HG02884 (cell line): ENCODE measurements at regions not wholly inside any gene's neighbourhood (a gene's known extent, or its start where the extent isn't known, plus 50 kb on each side); places are given as distances from the start of the nearest gene placed in this dataset.
"Not testable (repeated sequence)": the region's sequence is repeated elsewhere in the genome, so short reads cannot be mapped to it uniquely, and the experiment has no call there.

Experiments used
- ATAC-seq: cut with Tn5 transposase; IDR thresholded peaks from one replicate; pipeline ENCODE4 v1.9.1; 2021; ENCODE audit warnings: mild to moderate bottlenecking, moderate library complexity; ENCODE audit not compliant: unreplicated experiment

DNA sequence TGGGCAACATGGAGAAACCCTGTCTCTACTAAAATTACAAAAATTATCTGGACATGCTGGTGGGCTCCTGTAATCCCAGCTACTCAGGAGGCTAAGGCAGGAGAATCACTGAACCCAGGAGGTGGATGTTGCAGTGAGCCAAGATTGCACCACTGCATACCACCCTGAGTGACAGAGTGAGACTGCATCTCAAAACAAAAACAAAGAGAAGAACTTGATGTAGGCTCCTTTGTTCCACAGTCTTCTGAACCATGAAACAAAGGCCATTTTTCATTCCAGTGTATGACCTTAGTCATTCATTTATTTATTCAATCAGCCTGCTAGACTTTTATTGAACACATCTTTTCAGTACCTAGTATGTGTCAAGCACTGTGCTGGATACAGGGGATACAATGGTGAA is 369.6 kb downstream of the FAT3 start:
- ATAC-seq, result no peak

DNA sequence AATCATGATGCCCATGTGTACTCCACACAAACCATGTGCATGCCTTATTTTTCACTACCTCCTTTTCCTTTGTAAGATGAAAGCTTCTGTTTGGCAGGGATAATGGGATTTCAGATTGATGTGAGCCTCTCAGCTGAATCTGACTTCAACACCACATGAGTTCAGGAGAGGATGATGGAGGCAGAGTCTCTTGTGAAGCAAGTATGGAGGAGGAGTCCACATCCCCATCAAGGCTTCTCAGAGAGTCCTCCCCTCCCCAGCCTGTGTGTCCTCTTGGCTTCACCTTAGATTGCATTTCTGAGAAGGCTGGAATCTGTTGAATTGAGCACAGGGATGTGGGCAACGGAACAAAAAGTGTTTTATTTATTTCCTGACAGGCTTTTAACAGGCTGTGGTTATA is 370.4 kb downstream of the FAT3 start:
- no peak for ATAC-seq

DNA sequence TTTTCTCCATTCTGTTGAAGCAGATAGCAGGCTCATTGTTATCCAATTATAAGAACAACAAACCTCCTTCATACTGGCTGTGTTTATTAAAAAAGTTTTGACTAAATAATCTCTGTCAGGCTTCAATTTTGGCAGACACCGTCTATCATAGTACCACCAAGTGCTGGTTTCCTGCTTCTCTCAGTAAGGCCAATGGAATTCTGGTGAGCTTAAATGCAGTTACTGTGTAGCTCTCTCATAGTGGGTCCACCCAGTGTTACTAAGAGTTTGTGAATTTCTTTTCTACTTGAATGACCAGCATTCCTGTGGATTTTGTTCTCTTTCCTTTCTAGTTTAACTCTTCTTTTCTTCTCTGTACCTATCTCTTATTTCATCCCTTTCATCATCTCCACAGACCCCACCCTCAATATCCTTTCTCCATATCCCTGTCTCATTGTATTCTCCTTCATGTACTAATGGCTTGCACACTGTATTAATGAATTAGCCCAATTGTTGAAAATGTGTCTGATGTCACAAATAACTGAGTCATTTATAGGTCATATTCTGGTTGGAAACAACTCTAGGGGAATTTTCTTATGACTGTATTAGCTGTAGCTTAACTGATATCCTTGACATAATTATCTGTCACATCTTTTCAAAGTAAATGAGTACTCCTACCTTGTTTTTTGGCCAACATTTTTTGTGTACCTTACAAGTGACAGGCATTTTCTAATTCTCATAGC is 372.1 kb downstream of the FAT3 start:
- ATAC-seq, result no peak

DNA sequence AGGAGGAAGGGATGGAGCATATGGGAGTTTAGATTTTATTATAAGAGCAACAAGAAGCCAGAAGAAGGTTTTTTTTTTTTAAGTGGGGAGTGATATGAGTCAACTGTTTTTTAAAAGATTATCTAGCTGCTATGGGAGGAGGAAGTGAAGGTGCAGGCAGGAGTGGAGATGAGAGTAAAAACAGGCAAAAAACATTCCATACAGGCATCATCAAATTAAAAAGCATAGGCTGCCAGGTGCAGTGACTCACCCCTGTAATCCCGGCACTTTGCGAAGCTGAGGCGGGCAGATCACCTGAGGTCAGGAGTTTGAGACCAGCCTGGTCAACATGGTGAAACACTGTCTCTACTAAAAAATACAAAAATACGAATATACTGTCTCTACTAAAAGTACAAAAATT is 368.4 kb upstream of the MTNR1B start:
- ATAC-seq, result no peak

DNA sequence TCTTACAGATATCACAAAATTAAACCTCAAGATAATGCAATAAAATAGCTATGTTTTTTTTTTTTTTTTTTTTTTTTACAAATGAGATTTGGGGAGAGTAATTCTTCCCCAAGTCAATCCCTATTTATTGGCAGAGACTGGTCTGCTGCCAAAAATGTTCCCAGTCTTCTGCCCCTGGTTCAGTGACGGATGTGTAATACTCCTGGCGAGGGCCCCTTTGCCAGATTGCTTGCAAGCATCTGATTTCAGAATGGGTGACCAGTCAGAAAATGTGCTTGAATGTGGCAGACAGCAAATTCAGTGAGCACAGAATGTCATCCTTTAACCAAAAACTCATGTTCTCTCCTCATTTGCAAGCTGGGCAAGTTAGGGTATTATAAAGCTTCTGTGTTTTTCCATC is 363.8 kb upstream of the MTNR1B start:
- no peak for ATAC-seq

DNA sequence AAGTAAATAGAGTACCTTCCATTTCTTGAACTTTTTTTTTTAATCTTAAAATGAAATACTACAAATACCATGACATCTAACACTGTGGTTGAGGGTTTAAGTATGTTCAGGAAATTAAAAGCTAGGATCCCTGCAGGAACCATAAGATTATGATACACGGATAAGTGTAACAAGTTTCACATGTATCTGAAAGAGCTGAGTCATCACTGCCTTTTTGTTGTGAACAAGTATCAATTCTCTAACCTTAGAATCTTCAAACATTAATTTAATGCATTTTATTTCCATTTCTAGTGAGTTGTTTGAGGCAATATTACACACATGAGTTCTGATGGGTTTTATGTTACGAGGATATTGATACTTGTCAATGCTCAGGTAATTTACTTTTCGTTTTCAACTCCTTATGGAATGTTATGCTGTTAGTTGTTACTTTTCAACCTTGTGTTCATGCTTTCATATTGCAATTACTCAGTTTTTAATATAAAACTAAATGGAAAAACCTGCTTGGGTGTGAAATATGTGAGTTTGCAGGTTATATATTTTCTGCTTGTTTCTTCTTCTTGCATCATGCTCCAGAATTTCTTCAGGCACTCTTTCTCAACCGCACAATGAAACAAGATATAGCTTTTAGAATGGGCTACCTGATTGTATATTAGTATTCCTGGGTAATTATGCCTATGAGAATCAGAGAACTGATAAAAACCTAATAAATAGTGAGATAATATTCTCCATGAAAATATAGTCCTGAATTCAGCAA is 361.3 kb upstream of the MTNR1B start:
- no peak for ATAC-seq

DNA sequence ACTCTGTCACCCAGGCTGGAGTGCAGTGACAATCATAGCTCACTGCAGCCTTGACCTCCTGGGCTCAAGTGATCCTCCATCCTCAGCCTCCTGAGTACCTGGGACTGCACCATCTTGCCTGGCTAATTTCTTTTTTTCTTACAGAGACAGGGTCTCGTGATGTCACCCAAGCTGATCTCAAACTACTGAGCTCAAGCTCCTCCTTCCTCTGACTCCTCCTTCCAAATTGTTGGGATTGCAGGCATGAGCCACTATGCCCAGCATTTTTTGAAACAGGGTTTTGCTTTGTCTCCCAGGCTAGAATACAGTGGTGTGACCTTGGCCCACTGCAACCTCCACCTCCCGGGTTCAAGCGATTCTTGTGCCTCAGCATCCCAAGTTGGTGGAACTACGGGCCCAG is 358.3 kb upstream of the MTNR1B start:
- no peak for ATAC-seq

DNA sequence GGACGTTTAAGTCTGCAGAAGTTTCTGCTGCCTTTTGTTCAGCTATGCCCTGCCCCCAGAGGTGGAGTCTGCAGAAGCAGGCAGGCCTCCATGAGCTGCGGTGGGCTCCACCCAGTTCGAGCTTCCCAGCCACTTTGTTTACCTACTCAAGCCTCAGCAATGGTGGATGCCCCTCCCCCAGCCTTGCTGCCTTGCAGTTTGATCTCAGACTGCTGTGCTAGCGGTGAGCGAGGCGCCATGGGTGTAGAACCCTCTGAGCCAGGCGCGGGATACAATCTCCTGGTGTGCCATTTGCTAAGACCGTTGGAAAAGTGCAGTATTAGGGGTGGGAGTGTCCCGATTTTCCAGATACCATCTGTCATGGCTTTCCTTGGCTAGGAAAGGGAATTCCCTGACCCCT is 351.4 kb upstream of the MTNR1B start:
- ATAC-seq, result not testable (repeated sequence)

DNA sequence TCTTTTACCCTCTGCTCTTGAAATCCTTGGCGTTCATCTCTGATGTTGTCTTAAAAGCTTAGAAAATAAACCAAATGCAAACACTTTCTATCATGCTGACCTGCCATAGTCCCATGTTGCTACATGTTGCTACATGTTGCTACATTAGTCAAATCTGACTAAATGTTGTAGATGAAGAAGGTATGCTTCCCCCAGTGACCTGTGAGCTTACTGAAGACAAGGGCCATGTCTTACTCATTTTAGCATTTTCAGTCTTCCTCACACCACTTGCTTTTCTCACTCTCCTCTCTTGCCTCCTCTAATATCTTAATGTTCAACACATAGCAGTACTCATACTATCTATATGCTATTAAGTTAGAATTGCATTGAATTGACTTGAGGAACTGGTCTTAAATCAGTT is 346.4 kb upstream of the MTNR1B start:
- ATAC-seq, result no peak

DNA sequence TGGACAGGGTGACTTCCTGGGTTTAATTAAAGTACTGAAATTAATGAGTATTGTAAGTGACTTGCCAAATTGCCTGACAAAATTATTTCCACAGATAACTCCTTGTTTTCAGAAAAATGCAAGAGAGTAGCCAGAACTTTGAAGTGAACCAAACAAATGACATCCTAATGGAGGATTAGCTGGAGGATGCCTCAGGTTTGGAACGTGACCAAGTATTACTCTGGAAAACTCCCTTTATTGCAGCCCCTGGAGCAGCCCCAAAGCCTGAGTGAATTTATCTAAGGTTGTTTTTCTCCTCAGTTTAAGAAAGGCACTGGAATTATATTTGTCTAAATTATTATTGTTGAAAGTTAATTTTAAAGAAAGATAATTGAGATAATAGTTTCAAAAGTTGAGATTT is 343.6 kb upstream of the MTNR1B start:
- no peak for ATAC-seq

DNA sequence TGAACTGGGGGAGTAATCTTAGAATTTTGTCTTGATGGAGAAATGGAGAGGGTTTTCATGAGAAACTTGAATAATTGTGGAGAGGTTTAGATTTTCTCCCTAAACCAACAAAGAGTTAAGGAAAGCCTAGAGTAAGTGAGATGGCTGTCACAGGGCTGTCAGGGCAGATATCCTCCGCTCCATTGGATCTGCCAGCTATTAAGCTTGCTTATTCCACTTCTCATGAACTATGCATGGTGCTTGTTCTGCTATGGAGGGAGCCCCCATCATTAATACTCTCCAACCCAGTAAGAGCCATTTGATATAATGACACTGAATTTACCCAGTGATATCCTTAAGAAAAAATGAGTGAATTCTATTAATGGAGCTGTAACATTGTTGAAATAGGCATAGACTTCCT is 342.8 kb upstream of the MTNR1B start:
- no peak for ATAC-seq

DNA sequence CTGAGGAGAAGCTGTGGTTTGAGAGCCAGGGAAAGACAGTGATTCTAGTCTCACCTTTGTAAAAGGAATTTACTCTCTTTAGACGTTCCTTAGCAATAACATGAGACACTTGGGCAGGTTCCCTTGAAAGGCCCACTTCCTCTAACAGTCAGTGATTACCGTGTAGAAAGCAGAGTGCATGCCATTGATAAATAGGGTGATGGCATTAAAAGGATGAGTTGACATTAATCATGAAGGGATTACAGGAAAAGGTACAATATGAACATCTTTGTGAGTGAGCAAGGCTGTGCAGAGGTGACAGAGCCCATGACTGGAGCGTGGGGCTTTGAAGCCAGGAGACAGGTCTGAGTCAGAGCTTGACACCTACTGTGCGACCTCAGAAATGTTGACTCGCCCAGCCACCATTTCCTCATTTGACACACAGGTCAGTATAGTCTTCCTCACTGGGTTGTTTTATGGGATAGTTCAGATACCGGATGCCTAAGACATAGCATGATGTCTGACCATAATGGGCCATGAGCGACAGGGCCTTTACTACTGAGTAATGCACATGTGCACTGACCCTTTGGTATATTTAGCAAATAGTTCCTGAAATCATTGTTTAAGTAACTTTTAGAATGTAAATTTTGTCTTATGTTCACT is 341.7 kb upstream of the MTNR1B start:
- no peak for ATAC-seq

DNA sequence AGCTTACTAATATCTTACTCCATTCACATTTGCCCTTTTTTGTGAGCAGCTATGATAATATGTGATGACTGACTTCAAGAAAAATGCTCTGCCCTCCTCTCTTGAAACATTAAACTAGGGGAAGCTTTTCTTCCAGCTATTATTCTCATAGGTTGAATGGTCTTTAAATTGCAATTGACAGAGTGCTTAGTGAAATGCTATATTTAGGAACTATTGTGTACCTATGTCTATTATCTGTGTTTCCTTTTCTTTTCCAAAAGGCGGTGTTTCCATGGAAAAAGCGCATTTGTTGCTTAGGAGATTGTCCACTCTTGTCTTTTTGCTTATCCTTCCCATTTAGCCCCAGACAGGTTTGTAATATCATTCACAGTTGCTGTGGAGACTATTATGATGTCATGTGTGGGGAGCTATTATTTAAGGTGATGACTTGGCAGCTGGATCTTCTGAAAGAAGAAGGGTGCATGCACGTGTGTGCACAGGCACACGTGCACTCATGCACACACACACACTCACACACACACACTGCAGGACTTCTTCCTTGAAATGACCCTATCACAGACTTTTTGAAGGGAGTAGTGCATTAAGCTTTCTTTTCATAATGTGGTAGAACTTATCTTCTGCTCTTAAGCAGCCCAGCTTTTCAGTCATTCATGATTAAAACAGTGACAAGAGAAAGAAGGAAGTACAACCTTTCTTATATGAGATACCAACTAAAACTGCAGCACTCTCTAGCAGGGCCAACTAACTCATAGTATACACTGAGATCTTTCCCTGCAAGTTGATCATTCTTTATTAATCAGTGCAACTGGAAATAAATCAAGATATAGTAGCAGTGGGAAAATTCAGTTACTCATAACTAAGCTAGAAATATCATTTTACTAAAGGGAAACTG is 340.8 kb upstream of the MTNR1B start:
- ATAC-seq, result no peak

DNA sequence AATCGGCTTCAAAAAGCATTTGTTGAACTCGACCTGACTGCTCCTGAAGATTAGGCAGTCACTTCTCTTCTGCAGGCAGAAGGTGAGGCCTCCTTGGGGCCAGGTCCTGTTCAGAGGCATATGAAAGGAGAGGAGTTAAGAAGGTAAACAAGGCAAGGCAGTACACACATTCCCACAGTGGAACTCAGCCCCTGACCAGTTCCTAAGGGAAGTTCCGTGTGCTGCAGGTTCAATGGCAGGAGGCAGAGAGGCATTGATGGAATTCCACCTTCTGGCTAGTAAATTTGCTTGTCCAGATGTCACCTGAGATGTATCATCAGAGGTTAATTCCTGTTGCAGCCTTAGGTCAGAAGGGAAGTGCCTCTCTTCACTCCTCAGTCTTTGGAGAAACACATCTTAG is 337.0 kb upstream of the MTNR1B start:
- ATAC-seq, result no peak

DNA sequence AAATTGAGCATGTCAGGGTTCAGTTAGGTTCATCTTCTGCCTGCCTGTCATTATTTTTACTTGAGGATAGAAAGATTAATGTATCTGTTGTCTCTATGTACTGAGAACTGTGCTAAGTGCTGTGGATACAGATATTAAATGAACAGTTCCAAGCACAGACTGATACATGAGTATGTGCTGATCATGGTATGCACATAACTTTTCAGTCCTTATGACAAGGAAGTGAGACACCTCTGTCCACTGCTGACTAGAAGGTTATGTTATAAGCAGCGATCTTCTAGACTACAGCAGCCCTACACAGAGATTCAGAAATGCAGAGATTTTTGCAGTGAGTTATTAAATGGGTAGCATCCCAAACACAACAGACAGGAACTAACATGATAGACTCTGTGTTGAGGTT is 335.6 kb upstream of the MTNR1B start:
- no peak for ATAC-seq

DNA sequence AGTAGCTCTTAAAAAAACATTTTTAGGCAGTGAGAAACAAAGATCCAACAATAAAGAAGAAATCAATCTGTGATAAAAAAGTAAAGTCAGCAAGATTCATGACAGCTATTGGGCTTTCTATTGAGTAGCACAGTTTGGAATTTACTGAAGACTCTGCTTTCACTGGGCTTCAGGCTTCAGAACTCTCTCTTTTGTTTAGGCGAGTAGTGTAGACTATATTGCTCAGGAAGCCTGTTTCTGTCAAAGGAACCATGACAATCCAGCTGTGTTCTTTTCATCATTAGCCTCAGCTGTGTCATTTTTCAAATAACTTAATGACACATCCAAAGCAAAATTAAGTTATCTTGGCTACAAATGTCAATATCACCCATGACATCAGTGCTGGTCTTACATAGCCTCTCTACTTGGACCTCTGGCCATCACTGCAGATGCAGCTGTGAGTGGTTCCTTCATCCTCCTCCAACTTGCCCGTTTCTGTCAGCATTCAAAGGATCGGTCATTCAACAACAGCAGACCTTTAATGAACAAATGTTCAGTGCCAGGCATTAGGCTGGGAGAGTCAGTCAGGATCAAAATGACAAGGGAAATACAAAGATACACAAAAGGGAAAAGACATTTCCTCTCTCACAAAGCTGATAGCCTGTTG is 332.8 kb upstream of the MTNR1B start:
- no peak for ATAC-seq

DNA sequence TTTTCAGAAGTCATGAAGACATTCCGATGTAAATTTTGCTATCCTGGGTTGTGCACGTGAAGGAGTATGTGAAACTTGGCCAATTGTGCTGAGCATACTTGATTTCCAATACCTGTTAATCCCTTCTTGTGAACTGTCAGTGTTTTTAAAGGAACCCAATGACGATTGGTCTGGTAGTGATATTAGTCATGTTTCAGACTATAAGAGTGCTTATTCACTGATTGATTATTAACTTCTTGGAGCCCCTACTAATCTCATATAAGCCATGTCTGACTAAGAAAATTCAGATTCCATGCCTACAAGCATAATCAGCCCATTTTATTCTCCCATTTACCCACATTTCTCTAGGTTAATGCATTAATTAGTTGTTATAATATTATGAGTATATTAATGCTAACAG is 330.8 kb upstream of the MTNR1B start:
- ATAC-seq, result no peak

DNA sequence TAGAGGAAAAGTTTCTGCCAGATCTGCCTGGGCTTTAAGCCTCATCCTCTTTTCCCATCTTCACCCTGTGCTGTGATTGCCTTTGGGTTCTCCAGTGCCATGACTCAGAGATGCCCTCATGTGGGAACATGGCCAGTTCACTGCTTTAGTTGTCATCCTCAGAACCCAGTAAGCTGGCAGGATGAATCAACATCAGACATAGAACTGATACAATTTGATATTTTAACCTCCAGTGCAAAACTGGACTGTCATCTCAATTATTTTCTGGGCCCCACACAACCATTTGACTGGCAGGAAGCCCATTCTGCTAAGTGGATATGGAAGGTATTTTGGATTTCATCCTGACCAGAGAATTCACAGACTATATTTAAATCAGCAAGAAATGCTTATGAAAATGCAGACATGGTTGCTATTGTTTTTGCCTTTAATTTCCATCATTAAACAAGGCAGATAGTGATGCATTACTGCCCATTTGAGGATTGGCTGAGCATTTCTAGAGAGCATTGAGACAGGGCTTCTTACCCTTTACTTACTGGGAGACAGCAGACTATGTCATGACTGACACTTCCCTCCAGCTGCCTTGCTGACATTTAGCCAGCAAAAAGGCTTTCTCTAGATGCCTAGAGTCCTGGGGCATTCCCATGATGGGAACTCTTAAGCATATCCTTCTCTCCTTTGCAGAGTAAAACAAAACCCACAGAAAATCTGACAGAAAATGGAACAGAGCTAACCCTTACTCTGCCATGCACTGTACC is 327.1 kb upstream of the MTNR1B start:
- ATAC-seq, result no peak

DNA sequence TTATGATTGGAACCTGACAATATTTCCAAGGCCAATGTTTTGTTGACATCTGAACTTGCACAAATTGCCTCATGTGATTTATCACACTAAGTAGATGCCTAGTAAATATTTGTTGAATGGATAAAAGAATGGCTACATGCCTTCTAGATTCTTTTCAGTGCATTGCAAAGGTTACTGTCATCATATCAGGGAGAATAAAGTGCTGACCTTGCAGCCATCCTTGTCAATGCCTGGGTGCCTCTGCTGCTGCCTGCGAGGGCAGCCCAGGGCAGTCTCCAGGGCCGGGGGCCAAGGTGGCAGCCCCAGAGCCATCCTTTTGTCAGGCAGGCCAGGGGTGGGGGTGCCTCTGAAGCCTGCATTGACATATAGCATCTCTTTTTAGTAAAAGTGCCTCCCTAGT is 325.6 kb upstream of the MTNR1B start:
- no peak for ATAC-seq
